GM19023 (cell line): ENCODE measurements at regions not wholly inside any gene's neighbourhood (a gene's known extent, or its start where the extent isn't known, plus 50 kb on each side); places are given as distances from the start of the nearest gene placed in this dataset.

Experiments
- ATAC-seq: cut with Tn5 transposase; IDR thresholded peaks from one replicate; pipeline ENCODE4 v1.9.1; 2021; ENCODE audit warnings: mild to moderate bottlenecking, moderate library complexity; ENCODE audit not compliant: unreplicated experiment

DNA sequence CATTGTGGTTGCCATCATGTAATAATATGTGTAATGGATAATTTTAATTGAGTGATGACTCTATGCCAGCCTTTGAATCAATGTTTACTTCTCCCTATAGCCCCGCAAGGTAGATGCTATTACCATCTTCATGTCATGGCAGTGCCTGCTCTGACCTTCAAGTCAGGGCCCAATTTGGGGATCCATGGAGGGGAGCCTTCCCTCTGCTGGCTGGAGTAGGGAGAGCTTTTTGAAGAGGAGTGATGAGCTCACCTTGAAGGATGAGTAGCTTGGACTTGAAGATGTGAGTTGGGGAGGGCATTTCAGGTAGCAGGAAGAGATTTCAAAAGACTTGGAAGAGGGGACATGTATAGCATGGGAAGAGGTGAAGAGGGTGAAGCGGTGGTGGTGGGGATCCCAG, 189.2 kb downstream of the FOXD2 start:
- no peak for ATAC-seq

DNA sequence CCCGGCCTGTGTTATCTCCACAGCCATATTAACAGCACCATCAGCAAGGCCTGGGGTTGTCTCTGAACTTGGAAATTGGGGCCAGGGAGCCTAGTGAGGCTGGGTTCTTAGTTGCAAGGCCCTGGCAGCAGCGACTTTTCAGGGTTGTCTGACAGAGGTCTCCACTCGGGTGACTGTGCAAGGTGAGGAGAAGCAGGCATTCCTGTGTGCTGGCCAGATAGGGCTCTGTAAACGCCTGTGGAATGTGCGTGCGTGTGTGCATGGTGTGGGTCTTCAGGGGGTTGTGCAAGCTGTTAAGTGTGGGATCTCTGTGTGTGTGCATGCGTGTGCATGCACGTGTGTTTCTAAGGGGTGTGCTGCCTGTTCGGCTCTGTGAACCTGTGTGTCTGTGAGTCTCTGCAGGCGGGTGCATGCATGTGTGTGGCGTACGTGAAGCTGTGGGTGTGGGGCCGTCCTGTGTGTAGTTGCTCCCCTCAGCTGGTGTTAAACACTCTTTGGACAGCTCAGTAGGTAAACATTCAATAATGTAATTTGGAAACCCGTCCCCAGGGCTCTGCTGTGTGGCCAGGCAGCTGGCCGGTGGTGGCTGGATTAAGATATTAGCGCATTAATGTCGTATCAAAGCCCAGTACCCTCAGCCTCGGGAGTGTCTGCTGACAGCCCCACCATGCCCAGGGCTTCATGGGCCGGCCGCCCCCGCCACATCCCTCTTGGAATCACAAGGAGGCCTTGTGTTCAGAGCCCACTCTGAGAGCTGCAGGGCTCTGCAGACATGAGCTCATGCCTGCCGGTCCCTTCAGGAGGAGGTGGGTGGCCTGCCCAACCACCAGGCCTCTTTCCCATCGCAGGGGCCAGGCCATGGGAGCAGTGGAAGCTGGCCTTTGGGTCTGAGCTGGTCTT, 189.9 kb downstream of the FOXD2 start:
- ATAC-seq = no peak

DNA sequence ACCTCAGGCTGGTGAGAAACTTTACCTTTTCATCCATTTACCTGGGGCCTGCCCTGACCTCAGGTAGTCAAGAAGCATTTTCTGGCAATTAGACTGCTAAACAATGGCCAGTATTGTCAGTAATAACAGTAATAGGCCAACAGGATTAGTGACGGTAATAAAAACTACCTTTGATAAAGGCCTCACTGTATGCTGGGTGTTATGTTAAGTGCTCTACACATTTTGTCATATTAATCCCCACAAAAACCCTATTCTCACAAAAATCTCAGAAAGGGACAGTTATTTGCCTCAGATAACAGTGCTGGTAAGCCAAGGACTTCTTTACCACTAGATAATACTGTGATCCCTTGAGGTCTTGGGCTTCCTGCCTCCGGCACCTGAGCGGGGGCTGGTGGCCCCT, 191.4 kb downstream of the FOXD2 start:
- ATAC-seq = no peak

DNA sequence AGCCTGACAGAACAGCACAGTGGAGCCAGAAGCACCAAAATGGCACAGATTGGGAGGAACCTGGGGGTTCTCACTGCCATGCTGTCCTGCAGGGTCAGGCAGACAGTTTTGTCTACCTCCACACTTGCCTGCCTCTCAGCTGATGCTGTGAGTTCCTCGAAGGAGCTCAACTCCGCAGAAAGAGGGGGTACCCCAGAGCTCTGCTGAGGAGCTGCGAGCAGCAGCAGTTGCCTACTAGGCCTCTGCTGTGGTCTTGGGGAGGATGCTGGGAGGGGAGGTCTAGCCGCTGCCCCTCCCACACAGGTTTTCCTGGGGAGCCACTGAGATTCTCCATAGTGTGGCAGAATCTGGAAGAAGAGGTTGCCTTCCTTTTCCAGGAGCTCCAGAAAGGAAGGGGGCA, 192.5 kb downstream of the FOXD2 start:
- ATAC-seq = no peak

DNA sequence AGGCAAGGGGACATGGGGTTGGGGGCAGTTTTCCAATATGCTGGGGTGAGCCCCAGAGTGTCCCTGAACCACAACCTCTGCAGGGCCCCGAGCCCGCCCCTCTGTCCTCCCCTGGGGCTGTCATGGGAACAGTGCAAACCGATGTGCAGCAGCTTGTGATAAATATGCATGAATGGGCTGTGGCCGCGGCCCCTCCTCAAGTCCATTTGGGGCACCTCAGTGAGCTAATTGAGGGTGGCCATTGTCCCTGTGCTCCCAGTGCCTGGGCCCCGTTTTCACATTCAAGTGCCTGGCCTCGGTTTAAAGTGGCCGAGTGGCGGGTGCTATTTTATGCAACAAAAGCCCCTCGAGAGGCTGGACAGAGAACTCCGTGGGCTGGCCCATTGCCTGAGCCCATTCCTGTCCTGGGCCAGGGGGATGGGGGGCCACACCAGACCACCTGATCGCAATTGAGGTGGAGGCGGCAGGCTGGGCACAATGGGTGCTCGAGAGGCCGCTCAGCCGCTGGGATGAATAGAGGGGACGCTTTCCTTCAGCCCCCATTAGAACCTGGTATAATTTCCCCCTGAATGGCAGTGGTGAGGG, 193.7 kb downstream of the FOXD2 start:
- ATAC-seq = no peak

DNA sequence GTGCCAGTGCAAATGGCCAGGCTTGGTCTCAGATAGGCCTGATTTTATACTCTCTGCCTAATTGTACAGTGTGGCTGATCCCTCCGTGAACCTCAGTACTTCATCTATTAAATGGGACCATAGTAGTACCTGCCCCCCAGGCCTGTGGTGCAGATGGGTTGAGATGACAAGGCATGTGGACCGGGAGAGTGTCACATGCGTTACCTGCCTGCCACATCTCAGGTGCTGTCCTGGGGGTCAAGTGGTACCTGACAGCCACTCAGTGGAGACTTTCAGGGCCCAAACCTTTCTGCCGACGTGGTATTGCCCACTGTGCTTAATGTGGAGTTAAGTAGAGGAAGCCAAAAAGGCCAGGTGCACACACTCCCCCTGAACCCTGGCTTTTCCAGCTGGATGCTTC, 197.3 kb downstream of the FOXD2 start:
- no peak for ATAC-seq

DNA sequence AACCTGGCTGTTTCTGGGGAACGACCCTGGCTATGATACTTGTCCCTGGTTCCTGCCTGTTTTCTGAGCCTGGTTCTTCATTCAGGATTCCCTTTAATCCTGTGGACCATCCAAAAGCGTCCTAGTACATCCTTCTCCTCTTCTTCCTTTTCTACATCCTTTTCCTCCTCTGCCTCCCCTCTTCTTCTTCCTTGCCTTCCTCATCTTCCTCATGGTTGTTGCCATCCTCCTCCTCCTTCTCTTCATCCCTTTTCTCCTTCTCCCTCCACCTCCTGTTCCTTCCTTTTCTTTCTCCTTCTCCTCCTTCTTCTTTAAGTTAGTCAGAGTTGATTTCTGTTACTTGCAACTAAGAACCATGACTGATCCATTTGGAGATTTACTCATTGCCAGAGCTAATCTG, 197.8 kb downstream of the FOXD2 start:
- no peak for ATAC-seq

DNA sequence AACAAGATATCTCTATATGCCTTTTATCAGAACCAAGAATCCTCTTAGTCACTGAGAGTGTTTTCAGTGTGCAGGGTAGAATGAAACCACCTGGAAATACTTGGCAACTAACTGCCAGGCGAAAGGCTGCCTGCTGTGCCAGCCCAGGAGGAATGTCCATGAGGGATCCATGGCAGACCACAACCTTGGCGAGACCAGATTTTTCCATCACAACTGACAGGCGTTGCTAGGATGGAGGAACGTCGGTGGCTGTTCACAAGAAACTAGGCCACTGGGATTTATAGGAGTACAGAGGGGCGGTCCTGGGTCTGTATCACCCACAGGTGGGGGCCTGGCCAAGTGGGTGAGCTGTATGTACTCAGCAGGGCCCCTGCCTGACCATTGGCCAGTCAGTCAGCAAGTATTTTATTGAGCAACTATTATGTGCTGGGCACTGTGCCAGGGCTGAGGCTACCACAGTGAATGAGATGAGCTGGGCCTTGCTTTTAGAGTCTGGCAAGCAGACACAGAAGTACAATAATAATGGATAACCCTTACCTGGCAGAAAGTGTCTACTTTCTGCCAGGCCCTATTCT, 199.4 kb downstream of the FOXD2 start:
- ATAC-seq = no peak

DNA sequence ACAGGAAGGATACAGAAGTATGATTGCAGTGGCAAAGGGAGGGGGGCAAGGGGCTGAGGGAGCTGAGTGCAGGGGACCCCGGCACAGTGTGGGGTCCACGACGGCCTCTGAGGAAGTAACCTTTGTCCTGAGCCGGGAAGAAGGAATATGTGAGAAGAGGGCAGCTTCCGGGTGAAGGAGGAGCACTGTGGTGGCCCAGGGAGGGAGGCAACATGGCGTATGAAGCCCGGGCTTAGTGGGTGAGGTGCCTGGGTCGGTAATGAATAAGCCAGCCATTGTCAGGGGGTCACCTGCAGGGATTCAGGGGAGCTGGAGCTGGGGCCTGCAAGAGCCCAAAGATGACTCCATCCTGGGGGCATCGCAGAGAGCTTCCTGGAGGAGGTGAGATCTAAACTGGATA, 200.4 kb downstream of the FOXD2 start:
- no peak for ATAC-seq

DNA sequence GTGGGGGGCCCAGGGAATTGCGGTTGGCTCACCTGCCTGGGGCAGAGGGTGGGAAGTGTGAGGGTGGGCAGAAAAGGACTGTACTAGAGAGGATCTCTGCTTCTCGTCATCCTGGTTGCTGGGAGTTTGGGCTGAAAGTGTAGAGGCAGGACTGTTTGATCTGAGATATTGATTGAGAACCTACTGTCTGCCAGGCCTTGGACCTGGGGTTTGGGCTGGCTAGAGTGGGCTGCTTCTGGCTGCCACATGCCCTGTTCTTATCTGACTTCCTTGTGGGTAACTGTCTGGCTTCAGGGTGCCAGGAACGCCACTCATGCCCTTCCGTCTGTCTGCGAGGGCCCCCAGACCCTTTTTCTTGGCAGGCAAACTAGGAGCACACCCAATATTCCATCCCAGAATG, 200.9 kb downstream of the FOXD2 start:
- no peak for ATAC-seq

DNA sequence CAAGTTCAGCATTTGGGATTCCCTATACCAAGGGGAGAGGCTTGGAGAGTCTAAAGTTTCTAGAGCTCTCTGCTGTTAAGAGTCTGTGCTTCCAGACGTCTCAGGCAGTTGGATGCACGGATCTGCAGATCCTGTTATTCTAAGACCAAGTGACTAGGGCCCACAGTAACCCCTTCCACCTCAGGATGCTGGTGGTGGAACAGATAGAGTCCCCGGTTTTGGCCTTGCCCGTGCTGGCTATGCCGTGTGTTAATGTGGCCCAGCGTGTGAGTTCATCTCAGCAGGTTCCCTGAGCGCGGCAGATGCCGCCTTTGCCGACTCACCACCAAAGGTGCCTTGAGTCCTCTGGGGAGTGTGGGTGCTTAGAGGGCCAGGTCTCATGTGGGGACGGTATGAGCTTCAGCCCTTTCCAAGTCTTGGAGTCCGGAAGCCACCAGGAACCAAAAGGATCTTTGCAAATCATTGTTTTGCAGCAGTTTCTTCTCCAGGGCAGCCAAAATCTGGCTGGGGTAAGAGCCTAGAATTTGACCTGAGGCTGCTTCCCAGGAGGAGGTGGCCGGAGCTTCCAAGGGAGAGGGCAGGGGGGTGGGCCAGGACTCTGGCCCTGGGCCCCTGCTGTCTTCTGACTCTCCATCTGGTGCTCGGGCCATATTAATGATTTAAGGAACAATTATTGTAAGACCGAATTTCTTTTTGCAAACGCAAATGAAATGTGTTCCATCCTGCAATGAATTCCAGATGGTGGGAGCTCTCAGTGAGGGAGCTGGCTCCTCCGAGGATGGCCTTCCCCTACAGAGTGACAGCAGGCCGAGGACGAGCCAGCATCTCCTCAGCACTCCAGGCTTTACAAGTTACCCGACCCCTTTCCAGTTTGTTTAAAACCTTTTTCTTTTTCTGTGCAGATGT, 205.7 kb downstream of the FOXD2 start:
- ATAC-seq = no peak

DNA sequence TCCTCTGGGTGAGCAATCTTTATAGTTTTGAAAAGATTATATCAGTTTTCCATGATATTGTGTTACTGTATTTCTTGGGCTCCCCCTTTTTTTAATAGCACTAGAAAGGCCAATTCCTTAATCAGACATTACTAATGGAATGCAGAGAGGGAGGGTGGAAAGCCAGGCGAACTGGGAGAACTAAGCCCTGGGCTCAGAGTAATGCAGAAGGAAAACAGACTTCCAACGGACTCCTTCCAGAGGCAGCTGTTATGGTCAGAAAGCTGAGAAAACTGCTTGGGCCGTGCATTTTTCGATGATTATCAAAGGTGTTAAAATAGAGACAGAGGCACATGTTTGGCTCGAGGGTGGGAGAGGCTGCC, 206.3 kb downstream of the FOXD2 start:
- ATAC-seq = no peak

DNA sequence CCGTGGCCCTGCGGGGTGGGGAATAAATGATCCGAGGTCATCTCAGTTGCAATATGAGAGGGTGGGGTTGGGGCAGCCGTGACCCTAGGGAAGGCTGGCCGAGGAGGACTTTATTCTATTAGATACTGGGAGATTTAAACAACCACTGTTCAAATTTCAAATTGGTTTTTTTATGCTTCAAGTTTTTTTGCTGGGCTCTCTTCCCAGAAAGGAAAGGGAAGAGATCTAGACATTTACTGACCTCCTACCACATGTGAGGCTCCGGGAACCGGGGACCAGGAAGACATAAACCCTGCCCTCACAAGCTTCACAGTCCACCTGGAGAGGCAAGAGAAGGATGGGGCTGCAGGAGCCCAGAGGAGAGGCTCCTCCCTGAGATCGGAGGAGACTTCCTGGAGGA, 207.3 kb downstream of the FOXD2 start:
- no peak for ATAC-seq

DNA sequence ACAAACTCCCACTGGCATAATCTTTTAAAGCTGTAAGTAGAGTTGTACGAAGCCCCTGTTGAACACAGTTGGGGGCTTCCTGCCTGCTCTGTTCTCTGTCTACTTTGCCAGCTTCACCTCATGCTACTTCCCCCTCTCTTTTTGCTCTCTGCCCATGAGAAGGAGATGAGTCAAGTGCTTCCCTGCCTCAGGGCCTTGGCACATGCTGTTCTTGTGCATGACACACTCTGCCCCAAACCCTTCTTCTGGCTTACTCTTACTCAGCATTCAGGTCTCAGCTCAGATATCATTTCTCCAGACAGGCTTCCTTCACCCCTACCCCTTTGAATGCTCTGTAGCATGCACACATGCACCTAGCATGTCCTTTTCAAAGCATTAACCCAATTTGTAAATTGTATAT, 208.8 kb downstream of the FOXD2 start:
- no peak for ATAC-seq

DNA sequence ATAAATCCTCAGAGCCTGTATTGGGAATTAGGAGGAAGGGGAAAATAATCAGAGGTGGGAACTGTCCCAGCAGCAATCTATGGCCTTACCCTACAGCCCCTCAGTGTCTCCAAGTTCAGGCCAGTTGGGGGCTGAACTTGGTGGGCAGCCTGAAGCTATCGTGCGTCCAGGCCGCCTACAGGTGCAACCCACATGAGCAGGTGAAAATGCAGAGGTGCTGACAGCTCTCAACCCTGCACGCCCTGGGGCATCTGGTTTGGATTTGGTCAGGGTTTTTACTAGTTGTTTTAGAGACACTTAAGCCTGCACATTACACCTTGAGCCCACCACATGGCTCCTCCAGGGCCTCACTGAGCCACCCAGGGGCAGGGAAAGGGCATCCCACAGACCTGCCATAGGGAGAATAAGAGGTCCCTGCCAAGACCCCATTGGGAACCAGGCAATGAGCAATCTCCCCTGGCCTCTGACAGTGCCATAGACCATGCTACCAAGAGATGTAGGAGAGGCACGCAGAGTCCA, 209.5 kb downstream of the FOXD2 start:
- ATAC-seq = no peak

DNA sequence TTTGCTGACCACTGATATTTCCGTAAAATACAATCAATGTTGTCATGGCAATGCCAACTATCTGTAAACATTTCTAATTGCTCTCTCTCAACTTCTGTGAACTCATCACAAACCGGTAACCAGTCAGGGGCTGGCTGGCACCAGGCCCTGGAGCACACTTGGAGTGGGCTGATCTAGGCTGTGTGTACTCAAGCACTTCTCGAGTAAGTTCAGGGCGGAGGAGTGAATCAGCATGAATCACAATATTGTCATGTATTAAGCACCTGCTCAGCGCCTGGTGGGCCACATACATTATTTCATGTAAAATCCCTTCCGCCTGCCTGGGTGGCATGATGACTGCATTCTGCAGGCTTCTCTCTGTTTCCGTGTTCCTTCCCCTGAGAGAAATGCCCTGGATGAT, 212.4 kb downstream of the FOXD2 start:
- ATAC-seq = no peak

DNA sequence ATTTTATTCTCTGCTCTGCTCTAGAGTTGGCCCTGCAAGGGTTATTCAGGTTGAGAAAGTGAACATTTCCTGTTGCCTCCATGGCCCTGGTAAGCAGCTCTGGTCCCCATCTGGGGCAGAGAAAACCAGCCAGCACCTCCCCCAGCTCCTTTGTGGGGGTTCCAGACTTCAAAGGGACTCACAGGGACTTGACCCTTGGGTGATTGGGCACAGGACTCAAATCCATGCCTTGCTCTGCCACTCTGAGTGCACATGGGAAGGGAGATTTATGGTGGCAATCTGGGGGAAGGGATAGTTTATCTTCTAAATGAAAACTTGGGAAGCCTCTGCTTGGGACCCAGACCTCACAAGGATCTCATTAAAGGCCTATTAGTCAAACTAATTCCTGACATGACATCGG, 212.8 kb downstream of the FOXD2 start:
- no peak for ATAC-seq

DNA sequence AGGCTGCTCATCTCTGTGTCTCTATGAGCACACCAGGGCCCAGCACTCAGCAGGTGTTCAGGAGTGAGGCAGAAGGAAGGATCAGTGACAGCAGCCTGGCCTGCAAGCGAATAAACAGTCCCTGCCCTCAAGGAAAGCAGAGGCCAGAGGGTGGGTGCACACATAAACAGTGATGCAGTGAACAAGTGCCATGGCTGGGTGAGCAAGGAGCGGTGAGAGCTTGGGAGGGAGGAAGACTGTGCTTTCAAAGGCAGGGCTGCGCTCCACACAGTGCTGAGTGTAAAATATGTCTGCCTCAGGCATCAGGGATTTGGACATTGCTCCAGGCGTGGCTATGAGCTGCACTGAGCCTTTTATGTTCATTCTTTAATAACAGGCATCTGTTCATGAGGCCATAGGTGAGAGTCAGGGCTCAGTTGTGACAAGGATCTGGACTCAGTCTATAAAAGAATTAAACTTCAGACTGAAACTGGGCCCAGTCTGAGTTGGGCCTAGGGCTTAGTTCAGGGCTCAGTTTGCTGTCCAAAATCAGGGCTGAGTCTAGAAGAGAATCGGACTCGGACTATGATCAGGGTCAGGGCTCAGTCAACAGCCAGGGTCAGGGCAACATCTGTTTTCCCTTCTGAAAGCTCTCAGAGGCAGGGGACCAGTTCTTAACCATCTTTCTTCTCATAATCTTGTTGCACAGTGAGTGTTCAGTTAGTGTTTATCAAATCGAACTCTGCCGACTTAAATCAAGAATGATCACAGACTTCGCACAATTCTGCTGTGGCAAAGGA, 213.7 kb downstream of the FOXD2 start:
- ATAC-seq = no peak

DNA sequence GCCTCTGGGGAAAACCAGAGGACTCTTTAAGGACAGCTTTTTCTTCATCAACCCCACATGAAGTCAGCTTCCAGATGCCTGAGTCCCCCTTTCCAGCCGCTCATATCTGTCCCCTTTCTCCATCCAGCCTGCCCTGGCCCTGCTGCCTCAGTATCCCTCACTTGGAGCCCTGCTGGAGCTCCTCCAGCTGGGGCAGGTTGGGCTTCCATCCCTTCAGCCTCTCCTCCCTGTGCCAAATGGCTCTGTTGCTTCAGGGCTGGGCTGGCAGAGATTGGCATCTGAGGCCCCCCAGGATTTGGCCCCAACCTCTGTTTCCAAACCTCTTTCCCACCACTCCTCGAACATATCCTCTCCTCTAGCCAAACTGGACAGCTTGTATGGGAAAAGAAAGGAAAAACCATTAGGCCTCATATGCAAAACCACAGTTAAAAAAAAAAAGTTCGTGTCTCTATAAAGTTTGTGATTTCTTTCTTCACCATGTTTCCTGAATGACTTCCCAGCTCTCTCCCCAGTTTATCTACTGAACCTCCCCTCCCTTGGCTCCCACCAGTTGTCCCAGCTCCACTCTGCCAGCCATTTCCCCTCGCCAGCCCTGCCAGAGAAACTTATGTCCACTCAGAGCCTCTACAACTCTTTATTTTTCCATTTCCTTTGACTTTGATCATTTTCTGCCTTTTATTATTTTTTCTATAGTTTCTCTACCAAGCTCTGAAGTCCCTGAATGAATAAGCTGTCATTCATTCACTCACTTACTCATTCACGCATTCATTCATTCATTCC, 217.9 kb downstream of the FOXD2 start:
- ATAC-seq = no peak
